ENCODE measurements at regions not wholly inside any gene's neighbourhood (a gene's known extent, or its start where the extent isn't known, plus 50 kb on each side); places are given as distances from the start of the nearest gene placed in this dataset.

GRCh38 chr2:12949406-12949805 lies 232.7 kb downstream of the TRIB2 start:
- no peak for DNase-seq (ENCODE audit: low read depth)
- no peak overlapping the region for H3K4me3 ChIP-seq (ENCODE audit: low read depth, low read length)
- in situ Hi-C loops (cut with HindIII; ENCODE audit: low sequenced_read_pairs), result no loop called here
- no peak for TF ChIP-seq CTCF (IDR thresholded peaks at IDR 0.05; ENCODE audit: low read depth, low read length, missing control alignments)

- no peak for TF ChIP-seq CTCF (IDR thresholded peaks at IDR 0.05; ENCODE audit: low read depth, low read length, missing control alignments)
- no peak for DNase-seq (ENCODE audit: low read depth)
- in situ Hi-C loops (cut with HindIII; ENCODE audit: low sequenced_read_pairs), result no loop called here
- H3K4me3 ChIP-seq (ENCODE audit: low read depth, low read length), result no peak overlapping the region
These were observed 233.4 kb downstream of the TRIB2 start for GRCh38 chr2:12950174-12950573.

- TF ChIP-seq CTCF (IDR thresholded peaks at IDR 0.05; ENCODE audit: low read depth, low read length, missing control alignments), result no peak
- no peak overlapping the region for H3K4me3 ChIP-seq (ENCODE audit: low read depth, low read length)
- DNase-seq (ENCODE audit: low read depth), result peak; percentile 31
- in situ Hi-C loops (cut with HindIII; ENCODE audit: low sequenced_read_pairs), result no loop called here
These were observed 234.4 kb downstream of the TRIB2 start for GRCh38 chr2:12950957-12951656.

- no peak overlapping the region for H3K4me3 ChIP-seq (ENCODE audit: low read depth, low read length)
- TF ChIP-seq CTCF (IDR thresholded peaks at IDR 0.05; ENCODE audit: low read depth, low read length, missing control alignments), result no peak
- in situ Hi-C loops (cut with HindIII; ENCODE audit: low sequenced_read_pairs), result no loop called here
- DNase-seq (ENCODE audit: low read depth), result no peak
These were observed 234.9 kb downstream of the TRIB2 start for GRCh38 chr2:12951657-12951973.

- TF ChIP-seq CTCF (IDR thresholded peaks at IDR 0.05; ENCODE audit: low read depth, low read length, missing control alignments), result no peak
- in situ Hi-C loops (cut with HindIII; ENCODE audit: low sequenced_read_pairs), result no loop called here
- no peak for DNase-seq (ENCODE audit: low read depth)
- no peak overlapping the region for H3K4me3 ChIP-seq (ENCODE audit: low read depth, low read length)
These were observed 236.9 kb downstream of the TRIB2 start for GRCh38 chr2:12953596-12953995.

GRCh38 chr2:12955864-12956263 lies 239.1 kb downstream of the TRIB2 start:
- no peak for TF ChIP-seq CTCF (IDR thresholded peaks at IDR 0.05; ENCODE audit: low read depth, low read length, missing control alignments)
- in situ Hi-C loops (cut with HindIII; ENCODE audit: low sequenced_read_pairs), result no loop called here
- DNase-seq (ENCODE audit: low read depth), result no peak
- no peak overlapping the region for H3K4me3 ChIP-seq (ENCODE audit: low read depth, low read length)

All from astrocyte of the cerebellum (primary cell).